Ascending aorta (tissue), 2 donors: ENCODE measurements at regions not wholly inside any gene's neighbourhood (a gene's known extent, or its start where the extent isn't known, plus 50 kb on each side); places are given as distances from the start of the nearest gene placed in this dataset.

Experiments used
- DNase-seq, 2 donors: peaks; one replicate each; pipeline ENCODE4 v3.0.0-alpha.2; 2019; ENCODE audit warnings: low spot score in 2 of 2
- H3K27ac ChIP-seq, 2 donors: fragments of 200-600 bp; sonication (generic); one replicate each; pipeline ENCODE4 v1.5.1; 2016 to 2017; ENCODE audit warnings: mild to moderate bottlenecking in 1 of 2
- H3K27me3 ChIP-seq: fragments of 200-600 bp; sonication (generic); one replicate; pipeline ENCODE4 v1.5.1; 2017
- H3K36me3 ChIP-seq, 2 donors: fragments of 200-600 bp; sonication (generic); one replicate each; pipeline ENCODE4 v1.5.1; 2016
- H3K4me1 ChIP-seq, 2 donors: fragments of 200-600 bp; sonication (generic); one replicate each; pipeline ENCODE4 v1.5.1; 2016 to 2017; ENCODE audit warnings: mild to moderate bottlenecking in 1 of 2
- H3K4me3 ChIP-seq, 2 donors: fragments of 200-600 bp; sonication (generic); one replicate each; pipeline ENCODE4 v1.5.1; 2016 to 2017; ENCODE audit warnings: mild to moderate bottlenecking in 1 of 2
- H3K9me3 ChIP-seq, 2 donors: fragments of 200-600 bp; sonication (generic); one replicate each; pipeline ENCODE4 v1.5.1; 2016
- CTCF ChIP-seq, 3 experiments: fragments of 200-600 bp in 2 of 3; fragments of 450-650 bp in 1 of 3; sonication (generic) in 2 of 3; IDR thresholded peaks; one replicate each; pipeline ENCODE4 v1.5.1; 2016 to 2019; ENCODE audit warnings: antibody characterized with exemption in 3 of 3, mild to moderate bottlenecking in 1 of 3, moderate library complexity in 1 of 3
- intact Hi-C: fragments of 100-400 bp; cut with DNase I; formaldehyde crosslinking; loops from one replicate; pipeline ENCODE4 v1.15.1; 2023

GRCh38 chr6:27066802-27067201, 180.7 kb upstream of the PRSS16 start:
- TF ChIP-seq CTCF (IDR thresholded peaks at IDR 0.05) = no peak
- Histone ChIP-seq H3K4me1 (no peaks in the 10 kb centered on the region), H3K27ac (no peak overlapping the region), H3K36me3 (no peaks in the 10 kb centered on the region), H3K9me3 (no peaks in the 10 kb centered on the region), H3K4me3 (no peak overlapping the region), H3K27me3 (no peaks in the 10 kb centered on the region)
- DNase-seq = no peak
- intact Hi-C loops = no loop called here

GRCh38 chr6:27073441-27073840, 174.1 kb upstream of the PRSS16 start:
- TF ChIP-seq CTCF (IDR thresholded peaks at IDR 0.05) = no peak
- Histone ChIP-seq H3K4me3 (no peak overlapping the region), H3K36me3 (no peaks in the 10 kb centered on the region), H3K4me1 (no peaks in the 10 kb centered on the region), H3K9me3 (no peaks in the 10 kb centered on the region), H3K27me3 (no peaks in the 10 kb centered on the region), H3K27ac (no peak overlapping the region)
- intact Hi-C loops = no loop called here
- no peak for DNase-seq

- Histone ChIP-seq H3K27ac (no peak overlapping the region), H3K27me3 (no peaks in the 10 kb centered on the region), H3K36me3 (no peaks in the 10 kb centered on the region), H3K4me3 (no peak overlapping the region), H3K4me1 (no peaks in the 10 kb centered on the region), H3K9me3 (no peaks in the 10 kb centered on the region)
- DNase-seq = no peak
- intact Hi-C loops = no loop called here
- TF ChIP-seq CTCF (IDR thresholded peaks at IDR 0.05) = no peak
Observed at GRCh38 chr6:27076116-27076515, 171.4 kb upstream of the PRSS16 start.

- intact Hi-C loops = loop anchor here (1.0 kb wide), 1 partner anchor 472 kb away; no protein-coding TSS in a partner anchor
- TF ChIP-seq CTCF (IDR thresholded peaks at IDR 0.05) = peak in 2 of 3 experiments; percentile 34 to 52
- Histone ChIP-seq H3K27ac (no peak overlapping the region), H3K4me3 (no peak overlapping the region), H3K4me1 (no peaks in the 10 kb centered on the region), H3K9me3 (no peaks in the 10 kb centered on the region), H3K27me3 (no peaks in the 10 kb centered on the region), H3K36me3 (no peaks in the 10 kb centered on the region)
- DNase-seq = no peak
Observed at GRCh38 chr6:27078734-27079357, 168.7 kb upstream of the PRSS16 start.

GRCh38 chr6:27081188-27081587, 166.3 kb upstream of the PRSS16 start:
- Histone ChIP-seq H3K9me3 (no peaks in the 10 kb centered on the region), H3K36me3 (no peaks in the 10 kb centered on the region), H3K4me3 (no peak overlapping the region), H3K4me1 (no peaks in the 10 kb centered on the region), H3K27ac (no peak overlapping the region), H3K27me3 (no peaks in the 10 kb centered on the region)
- TF ChIP-seq CTCF (IDR thresholded peaks at IDR 0.05) = no peak
- intact Hi-C loops = no loop called here
- DNase-seq = no peak

GRCh38 chr6:27081931-27082330, 165.6 kb upstream of the PRSS16 start:
- DNase-seq = no peak
- no peaks in the 10 kb centered on the region for H3K27me3 ChIP-seq
- no peaks in the 10 kb centered on the region for H3K36me3 ChIP-seq
- intact Hi-C loops = no loop called here
- no peaks in the 10 kb centered on the region for H3K4me1 ChIP-seq
- no peak overlapping the region for H3K4me3 ChIP-seq
- H3K27ac ChIP-seq = no peak overlapping the region
- TF ChIP-seq CTCF (IDR thresholded peaks at IDR 0.05) = no peak
- H3K9me3 ChIP-seq = no peaks in the 10 kb centered on the region
